GM18508 (cell line): ENCODE measurements at regions not wholly inside any gene's neighbourhood (a gene's known extent, or its start where the extent isn't known, plus 50 kb on each side); places are given as distances from the start of the nearest gene placed in this dataset.

ENCODE experiments used
- ATAC-seq: cut with Tn5 transposase; IDR thresholded peaks from one replicate; pipeline ENCODE4 v1.9.1; 2021; ENCODE audit warnings: moderate number of reproducible peaks; ENCODE audit not compliant: insufficient read depth, unreplicated experiment

DNA sequence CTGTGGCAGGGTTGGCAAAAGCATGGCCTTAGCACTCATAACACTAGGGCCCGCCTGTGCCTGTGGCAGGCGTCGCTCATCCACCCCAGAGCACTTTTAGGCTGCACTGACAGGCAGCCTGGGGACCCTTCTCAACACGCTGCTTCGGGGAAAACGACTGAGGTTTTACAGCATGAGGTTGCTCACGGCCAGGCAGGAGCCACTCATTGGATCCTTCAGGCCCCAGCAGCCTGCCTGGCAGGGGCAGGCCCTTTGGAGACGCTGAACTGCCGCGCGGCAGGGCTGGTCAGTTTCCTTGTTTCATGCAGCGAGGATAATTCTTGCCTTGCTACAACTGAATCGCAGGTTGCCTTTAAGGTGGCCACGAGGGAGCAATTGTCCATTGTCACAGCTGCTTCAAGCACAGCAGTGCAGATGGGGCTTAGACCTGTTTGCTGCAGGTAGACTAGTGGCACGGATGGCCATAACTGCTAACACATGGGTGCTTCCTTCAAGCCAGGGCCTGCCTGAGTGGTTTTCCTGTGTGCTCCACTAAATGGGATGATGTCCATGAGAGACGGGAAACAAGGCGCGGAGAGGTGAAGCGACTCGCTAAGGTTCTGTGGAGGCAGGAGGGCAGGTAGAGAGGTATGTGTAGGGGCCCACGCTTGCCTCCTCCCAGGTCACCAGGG lies 49.9 kb upstream of the HS6ST1 start:
- no peak for ATAC-seq

- no peak for ATAC-seq
Observed at GRCh38 chr2:128369108-128369555, 50.5 kb upstream of the HS6ST1 start.

DNA sequence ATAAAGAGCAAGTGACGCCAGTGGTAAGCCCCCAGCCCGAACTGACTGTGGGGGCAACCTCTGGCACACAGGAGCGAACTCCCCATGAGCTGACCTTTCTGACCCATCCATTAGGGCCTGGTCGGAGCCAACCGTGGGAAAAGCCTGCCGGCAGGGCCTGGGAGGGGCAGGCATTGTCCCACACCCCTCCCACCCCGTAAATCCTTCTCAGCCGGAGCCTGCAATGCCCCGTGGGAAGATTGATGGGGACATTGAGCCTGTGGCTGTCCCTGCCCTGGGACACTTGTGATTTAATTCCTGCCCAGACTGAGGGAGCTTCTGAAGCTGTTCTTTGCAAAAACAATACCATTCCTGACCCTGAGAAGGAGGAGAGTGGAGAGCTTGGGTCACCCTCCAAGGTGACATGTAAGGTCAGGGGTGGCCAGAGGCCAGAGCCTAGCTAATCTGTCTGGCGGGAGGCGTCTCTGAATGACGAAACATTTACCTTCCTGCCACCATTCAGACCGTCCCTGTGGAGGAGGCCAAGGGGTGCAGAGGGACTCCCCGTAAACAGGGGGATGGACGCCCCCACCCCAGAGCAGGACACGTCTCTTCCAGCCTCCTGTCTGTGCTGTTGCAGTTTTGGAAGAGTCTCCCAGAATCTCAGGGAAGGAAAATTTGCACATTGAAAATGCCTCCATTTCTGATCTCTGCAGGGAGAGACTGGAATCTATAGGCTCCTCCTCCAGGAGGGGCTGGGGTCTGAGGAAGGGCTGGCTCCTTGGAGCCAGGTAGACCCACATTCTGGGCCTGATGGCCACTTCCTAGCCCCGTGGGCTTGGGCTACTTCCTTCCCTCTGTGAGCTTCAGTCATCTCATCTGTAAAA lies 51.2 kb upstream of the HS6ST1 start:
- no peak for ATAC-seq

DNA sequence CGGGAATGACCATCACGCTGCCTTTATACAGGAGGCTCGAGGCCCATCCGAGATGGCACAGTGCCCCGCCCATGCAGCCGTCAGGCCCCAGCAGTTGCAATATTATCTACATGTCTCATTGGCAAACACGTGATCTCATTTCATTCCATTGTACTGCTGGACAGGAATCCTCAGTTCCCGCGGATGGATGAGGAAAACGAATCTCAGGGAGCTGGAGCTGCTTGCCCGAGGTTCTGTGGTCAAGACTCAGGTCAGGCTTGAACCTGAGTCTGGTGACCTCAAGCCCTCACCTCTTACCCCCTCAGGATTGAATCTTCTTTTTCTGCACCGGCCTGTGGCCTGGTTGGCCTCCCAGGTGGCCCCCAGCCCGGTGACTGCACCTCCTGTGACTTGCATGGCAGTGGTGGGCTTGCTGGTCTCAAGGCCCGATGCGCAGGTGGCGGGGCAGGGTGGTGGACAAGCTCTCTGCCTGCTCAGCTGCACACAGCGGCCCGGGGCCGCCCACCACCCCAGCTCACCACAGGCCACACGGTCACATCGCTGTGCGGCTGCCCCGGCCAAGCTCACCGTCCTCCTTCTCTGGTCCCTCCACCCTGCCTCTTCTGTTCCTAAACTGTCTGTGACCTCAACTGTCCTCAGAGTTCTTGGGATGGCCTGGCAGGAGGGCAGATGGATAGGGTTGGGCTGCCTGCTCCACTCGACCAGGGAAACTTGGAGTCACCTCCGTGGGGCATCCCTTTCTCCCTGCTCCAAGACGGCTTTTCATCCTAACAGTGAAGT lies 52.0 kb upstream of the HS6ST1 start:
- no peak for ATAC-seq

DNA sequence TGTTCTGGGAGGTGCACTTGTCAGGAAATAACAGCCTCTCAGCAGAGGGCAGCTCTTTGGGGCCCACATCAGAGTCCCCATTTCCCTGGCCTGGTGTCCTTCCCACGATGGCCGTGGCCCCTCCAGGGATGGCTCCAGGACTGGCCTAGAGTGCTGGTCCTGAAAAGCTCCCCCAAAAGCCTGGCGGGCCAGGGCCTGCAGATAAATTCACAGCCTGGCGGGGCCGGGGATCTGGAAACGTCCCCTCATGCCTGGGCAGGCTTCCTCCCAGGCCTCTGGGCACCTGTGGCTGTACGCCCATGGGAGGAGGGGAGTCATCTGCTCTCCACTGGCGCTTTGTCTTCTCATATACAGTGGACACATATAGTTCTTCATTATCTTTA lies 52.6 kb upstream of the HS6ST1 start:
- ATAC-seq: no peak

GRCh38 chr2:128371648-128372345 lies 53.1 kb upstream of the HS6ST1 start:
- no peak for ATAC-seq

DNA sequence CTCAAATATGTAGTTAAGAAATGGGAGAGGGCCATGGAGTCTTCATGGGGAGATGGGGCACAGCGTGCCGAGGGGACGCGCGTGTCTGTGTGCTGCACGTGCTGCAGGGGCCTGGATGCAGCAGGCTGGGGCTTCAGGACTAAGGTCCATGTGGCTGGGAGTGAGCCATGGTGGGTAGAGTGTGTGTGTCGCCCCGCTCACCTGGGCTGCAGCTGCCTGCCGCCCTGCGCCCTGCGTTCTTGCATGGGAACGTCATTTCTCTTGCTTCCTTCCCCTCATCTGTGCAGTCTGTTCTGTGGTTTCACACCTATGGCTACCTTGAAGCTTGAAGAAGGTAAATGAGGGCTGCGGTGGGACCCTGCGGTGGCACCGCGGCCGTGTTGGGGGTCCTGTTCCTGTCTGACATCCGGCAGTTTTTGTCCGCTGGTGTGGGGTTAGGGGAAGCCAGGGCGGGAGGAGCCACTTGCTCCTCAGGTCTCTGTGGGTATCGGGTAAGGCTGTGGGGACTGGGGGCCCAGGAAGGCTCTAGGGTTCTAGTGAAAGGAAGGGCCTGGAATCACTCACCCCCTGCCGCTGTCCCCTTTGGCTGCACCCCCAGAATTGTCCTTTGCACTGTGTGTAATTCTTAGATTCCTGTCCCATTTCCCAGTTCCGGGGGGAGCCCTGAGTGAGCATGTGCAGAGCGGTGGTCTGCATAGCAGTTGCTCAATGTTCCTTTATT lies 54.1 kb upstream of the HS6ST1 start:
- no peak for ATAC-seq

DNA sequence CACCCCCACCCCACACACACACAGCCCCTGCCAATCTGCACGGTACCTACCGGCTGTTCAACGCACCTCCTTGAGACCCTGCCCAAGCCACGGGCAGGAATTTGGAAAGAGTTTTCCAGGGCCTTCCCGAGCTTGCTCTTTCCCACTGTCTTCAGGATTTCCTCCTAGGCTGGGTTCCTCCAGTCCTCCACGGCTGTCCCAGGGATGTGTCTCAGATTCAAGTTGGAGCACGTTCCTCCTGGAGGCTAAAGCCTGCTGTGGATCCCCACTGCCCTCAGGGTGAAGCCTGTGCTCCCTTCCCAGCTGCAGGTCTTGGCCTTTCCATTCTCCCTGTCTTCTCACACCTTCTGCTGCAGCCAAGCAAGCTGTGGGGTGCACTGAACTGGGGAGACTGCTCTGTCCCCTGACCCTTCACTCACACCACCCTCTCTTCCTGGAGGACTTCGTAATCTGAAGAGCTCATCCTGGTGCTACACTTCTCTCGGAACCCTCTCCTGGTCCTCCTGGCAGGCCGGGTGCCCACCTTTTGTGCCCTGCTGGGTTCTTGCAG lies 54.9 kb upstream of the HS6ST1 start:
- no peak for ATAC-seq

DNA sequence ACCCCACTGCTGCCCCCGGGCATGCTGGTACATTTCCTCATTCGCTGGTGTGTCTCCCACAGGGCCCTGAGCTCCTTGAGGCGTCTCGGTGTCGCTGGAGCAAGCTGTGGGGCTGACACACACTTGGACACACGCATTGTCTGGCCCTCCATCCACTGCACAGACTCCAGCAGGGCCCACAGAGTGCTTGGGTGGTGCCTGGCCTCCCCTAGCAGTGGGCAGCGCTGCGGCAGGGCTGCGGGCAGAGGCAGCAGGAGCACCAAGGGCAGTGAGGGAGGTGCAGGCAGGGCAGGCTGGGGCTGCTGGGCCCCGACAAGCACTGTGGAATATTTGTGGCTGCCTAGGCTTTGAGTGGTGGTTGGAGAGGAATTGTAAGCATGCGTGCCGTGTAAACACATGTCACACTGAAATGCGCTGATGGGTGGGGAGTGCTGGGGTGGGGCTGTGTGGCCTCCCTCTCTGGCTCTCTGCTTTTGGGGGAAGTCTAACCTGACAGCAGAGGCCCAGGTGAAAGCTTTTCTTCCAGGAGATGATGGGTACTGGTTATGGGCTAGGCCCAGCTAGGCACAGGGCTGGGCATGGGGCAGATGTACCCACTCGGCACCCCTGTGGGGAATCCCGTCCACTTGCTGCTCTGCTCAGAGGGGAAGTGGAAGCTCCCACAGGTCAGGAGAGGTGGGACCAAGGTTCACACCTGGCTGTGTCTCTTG lies 55.5 kb upstream of the HS6ST1 start:
- no peak for ATAC-seq

DNA sequence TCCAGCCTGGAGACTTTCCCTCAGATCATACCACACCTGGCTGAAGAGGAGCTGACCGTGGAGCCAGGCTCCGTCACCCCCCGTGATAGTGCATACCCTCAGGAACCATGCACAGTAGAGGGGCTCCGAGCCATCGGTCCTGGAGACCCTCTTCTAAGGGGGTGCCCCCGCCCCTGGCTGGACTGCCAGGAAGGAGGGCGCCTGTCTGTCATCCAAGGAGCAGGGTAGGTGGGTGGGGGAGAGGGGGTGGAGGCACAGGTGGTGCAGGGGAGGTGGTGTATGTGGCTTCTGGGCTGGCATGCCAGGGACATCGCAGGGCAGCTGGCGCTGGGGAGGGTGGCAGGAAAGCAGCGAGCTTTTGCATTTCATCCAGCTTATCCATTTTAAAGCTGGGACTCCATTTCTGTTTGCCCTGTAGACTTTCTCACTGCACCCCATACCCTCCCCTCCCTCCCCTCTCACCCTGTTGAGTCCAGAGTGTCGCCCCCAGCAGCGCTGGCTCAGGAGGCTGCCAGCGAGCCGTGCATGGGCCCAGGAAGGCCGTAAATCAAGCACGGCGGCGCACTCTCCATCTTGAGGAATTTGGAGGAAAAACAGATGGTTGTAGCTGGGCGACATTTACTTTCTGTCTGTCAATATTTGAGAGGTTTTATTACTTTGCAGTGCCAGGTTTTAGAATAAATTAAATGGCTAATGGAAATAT lies 56.2 kb upstream of the HS6ST1 start:
- ATAC-seq: no peak

GRCh38 chr2:128375454-128375853 lies 56.8 kb upstream of the HS6ST1 start:
- ATAC-seq: no peak

- ATAC-seq: no peak
Observed at GRCh38 chr2:128376241-128377041, 57.8 kb upstream of the HS6ST1 start.

- ATAC-seq: no peak
Observed at GRCh38 chr2:128377071-128377910, 58.6 kb upstream of the HS6ST1 start.

- no peak for ATAC-seq
Observed at GRCh38 chr2:128378231-128379020, 59.8 kb upstream of the HS6ST1 start.

DNA sequence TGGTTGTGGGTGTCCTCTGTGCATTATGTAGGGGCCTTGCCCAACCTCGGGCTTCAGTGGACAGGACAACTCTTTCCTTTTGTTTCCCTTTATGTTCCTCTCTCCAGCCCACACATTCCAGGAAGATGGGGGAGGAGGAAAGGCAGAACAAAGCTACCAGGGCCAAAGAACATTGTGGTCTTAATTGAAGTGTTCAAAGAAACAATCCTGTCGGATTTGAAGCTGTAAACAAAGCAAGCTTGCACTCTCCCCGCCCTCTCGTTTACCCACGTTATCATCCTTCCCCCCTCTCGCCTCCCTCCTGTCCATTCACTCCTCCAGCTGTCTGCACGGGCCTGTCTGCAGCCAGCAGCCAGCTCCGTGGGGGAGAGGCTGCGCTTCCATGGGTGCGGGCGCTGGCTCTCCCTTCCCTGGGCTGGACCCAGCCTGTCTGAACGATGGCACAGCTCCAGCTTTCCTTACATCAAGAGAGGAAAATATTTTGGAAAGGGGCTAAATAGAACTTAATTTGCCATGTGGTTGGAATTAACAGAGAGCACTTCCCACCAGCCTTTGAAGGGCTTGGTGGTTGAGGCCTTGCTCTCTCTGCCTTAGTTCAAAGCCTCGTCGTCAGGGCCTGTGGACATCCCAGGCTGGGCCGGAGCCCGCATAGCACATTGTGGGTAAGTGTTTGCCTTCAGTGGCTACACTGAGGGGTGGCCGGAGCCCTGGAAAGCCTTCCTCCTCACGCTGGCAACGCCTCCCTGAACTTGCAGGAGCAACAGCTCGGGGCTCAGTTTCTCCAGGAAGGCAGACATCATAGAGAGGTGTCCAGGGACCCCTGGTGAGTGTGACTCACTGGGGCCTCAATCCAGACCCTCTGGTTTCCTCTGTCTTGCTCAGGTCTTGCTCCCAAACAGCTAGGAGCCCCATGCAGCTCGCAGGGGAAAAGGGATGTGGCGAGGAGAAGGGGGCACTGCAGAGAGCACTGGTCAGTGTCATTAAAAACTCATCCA lies 60.6 kb upstream of the HS6ST1 start:
- ATAC-seq: no peak
